ENCODE measurements at regions not wholly inside any gene's neighbourhood (a gene's known extent, or its start where the extent isn't known, plus 50 kb on each side); places are given as distances from the start of the nearest gene placed in this dataset.

GRCh38 chr4:173909294-173909693, 374.2 kb downstream of the FBXO8 start:
- intact Hi-C loops (cut with DNase I), result no loop called here

DNA sequence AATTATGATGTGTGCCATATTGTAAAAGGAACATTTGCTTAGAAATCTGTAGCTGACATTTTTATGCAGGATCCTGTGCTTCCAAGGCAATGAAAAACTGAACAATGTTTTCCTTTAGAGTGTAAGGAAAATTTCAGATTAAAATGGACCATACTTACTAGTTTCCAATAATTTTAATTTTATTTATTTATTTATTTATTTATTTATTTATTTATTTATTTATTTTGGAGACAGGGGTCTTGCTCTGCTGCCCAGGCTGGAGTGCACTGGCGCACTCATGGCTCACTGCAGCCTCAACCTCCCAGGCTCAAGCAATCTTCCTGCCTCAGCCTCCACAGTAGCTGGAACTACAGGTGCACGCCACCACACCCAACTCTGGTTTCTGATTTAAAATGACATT, 369.8 kb upstream of the HAND2 start:
- TF ChIP-seq, protein P1, sequence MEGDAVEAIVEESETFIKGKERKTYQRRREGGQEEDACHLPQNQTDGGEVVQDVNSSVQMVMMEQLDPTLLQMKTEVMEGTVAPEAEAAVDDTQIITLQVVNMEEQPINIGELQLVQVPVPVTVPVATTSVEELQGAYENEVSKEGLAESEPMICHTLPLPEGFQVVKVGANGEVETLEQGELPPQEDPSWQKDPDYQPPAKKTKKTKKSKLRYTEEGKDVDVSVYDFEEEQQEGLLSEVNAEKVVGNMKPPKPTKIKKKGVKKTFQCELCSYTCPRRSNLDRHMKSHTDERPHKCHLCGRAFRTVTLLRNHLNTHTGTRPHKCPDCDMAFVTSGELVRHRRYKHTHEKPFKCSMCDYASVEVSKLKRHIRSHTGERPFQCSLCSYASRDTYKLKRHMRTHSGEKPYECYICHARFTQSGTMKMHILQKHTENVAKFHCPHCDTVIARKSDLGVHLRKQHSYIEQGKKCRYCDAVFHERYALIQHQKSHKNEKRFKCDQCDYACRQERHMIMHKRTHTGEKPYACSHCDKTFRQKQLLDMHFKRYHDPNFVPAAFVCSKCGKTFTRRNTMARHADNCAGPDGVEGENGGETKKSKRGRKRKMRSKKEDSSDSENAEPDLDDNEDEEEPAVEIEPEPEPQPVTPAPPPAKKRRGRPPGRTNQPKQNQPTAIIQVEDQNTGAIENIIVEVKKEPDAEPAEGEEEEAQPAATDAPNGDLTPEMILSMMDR (IDR thresholded peaks at IDR 0.05), result no peak
- Histone ChIP-seq H3K36me3 (no peaks in the 10 kb centered on the region), H3K4me3 (no peak overlapping the region), H3K27ac (no peak overlapping the region), H3K9me3 (no peaks in the 10 kb centered on the region), H3K4me1 (no peaks in the 10 kb centered on the region), H3K27me3 (no peaks in the 10 kb centered on the region)
- ATAC-seq (no peak), DNase-seq (no peak)
- intact Hi-C loops (cut with DNase I), result no loop called here

More at GRCh38 chr4:173909294-173909693, 374.2 kb downstream of the FBXO8 start:
- ATAC-seq (no peak), DNase-seq (no peak)
- Histone ChIP-seq H3K9me3 (no peaks in the 10 kb centered on the region), H3K4me3 (no peak overlapping the region), H3K27me3 (no peaks in the 10 kb centered on the region), H3K27ac (no peak overlapping the region), H3K4me1 (no peaks in the 10 kb centered on the region), H3K36me3 (no peaks in the 10 kb centered on the region)
- TF ChIP-seq, protein P1 (IDR thresholded peaks at IDR 0.05), result no peak

DNA sequence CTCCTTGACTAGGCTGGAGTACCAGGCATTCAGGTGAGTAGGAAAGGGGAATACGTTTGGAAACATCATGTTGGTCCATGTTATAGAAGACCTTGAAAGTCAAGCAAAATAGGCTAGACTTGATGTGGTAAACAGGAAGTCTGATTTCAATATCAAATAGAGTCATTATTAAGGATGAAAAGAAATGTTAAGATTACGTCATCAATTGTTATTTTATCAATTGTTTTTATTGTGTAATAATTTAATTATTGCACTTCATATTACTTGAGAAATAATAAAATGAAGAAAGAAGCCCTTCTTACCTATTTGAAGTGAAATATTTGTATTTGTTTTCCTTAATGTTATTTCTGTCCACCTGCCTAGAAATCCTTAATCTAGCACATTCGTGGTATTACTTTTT, 361.0 kb upstream of the HAND2 start:
- TF ChIP-seq, protein P1 (IDR thresholded peaks at IDR 0.05), result no peak
- DNase-seq, result no peak
- intact Hi-C loops (cut with DNase I), result no loop called here

DNA sequence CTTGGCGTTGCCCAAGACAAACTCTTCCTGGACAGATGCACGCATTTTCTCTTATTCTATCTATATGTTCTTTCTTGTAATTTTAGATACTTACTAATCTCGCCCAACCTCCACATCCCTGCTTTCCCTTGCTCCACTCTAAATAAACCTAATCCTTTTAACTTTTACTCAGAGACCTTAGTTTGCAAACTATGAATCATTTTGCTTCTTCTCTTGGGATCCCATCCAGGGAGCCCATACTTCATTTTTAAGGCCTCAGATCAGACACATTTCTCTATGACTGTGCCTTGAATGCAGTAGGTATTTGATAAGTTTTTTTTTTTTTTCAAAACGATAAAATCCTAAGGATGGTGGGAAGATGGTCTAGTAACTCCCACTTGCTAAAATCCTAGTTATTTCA, 353.8 kb upstream of the HAND2 start:
- Histone ChIP-seq H3K27me3 (no peaks in the 10 kb centered on the region), H3K36me3 (no peaks in the 10 kb centered on the region), H3K9me3 (peaks cover 0 to 4% of the 10 kb centered on the region in 2 donors), H3K27ac (no peak overlapping the region), H3K4me3 (no peak overlapping the region), H3K4me1 (no peaks in the 10 kb centered on the region)
- ATAC-seq, result no peak
- no peak for DNase-seq
- TF ChIP-seq, protein P1 (IDR thresholded peaks at IDR 0.05), result no peak
- intact Hi-C loops (cut with DNase I), result no loop called here

More for the DNA sequence above, 361.0 kb upstream of the HAND2 start:
- no peak for ATAC-seq
- H3K4me1 ChIP-seq, result no peaks in the 10 kb centered on the region
- no peak overlapping the region for H3K27ac ChIP-seq
- H3K27me3 ChIP-seq, result no peaks in the 10 kb centered on the region
- H3K9me3 ChIP-seq, result peaks cover 0 to 3% of the 10 kb centered on the region in 2 donors
- H3K4me3 ChIP-seq, result no peak overlapping the region
- no peaks in the 10 kb centered on the region for H3K36me3 ChIP-seq

DNA sequence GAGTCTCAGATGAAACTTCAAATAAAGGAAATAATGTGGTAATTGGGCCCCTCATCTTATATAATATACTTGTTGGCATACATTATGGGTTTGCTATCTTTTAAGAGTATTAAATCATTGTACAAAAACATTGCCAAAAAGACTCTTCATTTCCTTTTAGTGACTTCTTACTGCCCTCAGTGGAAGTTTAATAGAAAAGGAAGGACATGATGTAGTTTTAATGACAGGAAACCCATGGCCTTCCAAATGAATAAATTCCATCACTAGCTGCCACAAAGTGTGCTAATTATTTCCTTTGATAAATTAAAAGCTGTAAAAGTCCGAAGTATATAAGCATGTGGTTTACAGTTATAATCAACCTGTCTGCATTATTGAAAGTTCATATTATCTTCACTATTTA, 350.9 kb upstream of the HAND2 start:
- TF ChIP-seq, protein P1 (IDR thresholded peaks at IDR 0.05), result no peak
- intact Hi-C loops (cut with DNase I), result no loop called here
- no peak overlapping the region for H3K4me3 ChIP-seq
- DNase-seq (no peak), ATAC-seq (no peak)
- H3K4me1 ChIP-seq, result no peaks in the 10 kb centered on the region
- no peaks in the 10 kb centered on the region for H3K36me3 ChIP-seq
- peaks cover 0 to 2% of the 10 kb centered on the region in 2 donors for H3K9me3 ChIP-seq
- no peaks in the 10 kb centered on the region for H3K27me3 ChIP-seq
- no peak overlapping the region for H3K27ac ChIP-seq
